K562 (cell line): ENCODE measurements at regions not wholly inside any gene's neighbourhood (a gene's known extent, or its start where the extent isn't known, plus 50 kb on each side); places are given as distances from the start of the nearest gene placed in this dataset.

Experiments
- ATAC-seq: fragments of 200-7000 bp; cut with Tn5 transposase; 3 replicates; pipeline ENCODE4 v1.9.1; 2020; ENCODE audit warnings: moderate library complexity
- BruUV-seq: library from RNA; stranded (reverse); fragments of 400-500 nt; replicated peaks from 2 replicates; lab custom pipeline; 2021; lab: Mats Ljungman, UMichigan
- CTCF ChIA-PET: fragments of 300-600 bp; formaldehyde crosslinking; extraction: SDS; loops from one replicate; lab custom pipeline; 2021; ENCODE audit warnings: low intra/inter-chr PET ratio; lab: Yijun Ruan, JAX
- POLR2A ChIA-PET: fragments of 300-600, 350-650 bp; sonication (Branson Sonifier 250); formaldehyde crosslinking; extraction: SDS; loops from one replicate; lab custom pipeline; 2021; ENCODE audit warnings: antibody characterized with exemption, inconsistent platforms; lab: Yijun Ruan, JAX
- DNase-seq, 4 experiments: peaks; one replicate each; pipeline versions ENCODE4 v3.0.0 to v3.0.0-alpha.2; 2011 to 2018; ENCODE audit warnings: low spot score in 3 of 4, mixed read lengths in 3 of 4; ENCODE audit errors: extremely low read depth in 1 of 4
- FAIRE-seq: peaks from 2 replicates; lab custom pipeline; 2011; peaks lifted over from hg19 to GRCh38; lab: Jason Lieb, UNC
- H2AFZ ChIP-seq: 2 replicates; pipeline ENCODE4 v1.6.0; 2011; ENCODE audit warnings: low read depth, low read length, control low read depth, inconsistent platforms
- H3K27ac ChIP-seq: fragments of 200-600 bp; 3 replicates; pipeline ENCODE4 v1.8.0; 2011; ENCODE audit warnings: low read depth, mild to moderate bottlenecking, control low read depth, inconsistent platforms, low read length, moderate library complexity, mixed read lengths; ENCODE audit errors: extremely low read depth
- H3K27me3 ChIP-seq, 2 experiments: fragments of 300-600 bp in 1 of 2; 2 replicates in 1 of 2; 3 replicates in 1 of 2; pipeline versions ENCODE4 v1.6.0 to v1.8.0; 2011; ENCODE audit warnings: inconsistent platforms in 2 of 2, low read length in 2 of 2, mild to moderate bottlenecking in 1 of 2, mixed read lengths in 1 of 2, moderate library complexity in 1 of 2; ENCODE audit not compliant: control insufficient read depth in 2 of 2, insufficient read depth in 2 of 2
- H3K36me3 ChIP-seq: fragments of 300-600 bp; 3 replicates; pipeline ENCODE4 v1.8.0; 2011; ENCODE audit warnings: mild to moderate bottlenecking, low read length, inconsistent platforms; ENCODE audit not compliant: control insufficient read depth, insufficient read depth
- H3K4me1 ChIP-seq, 2 experiments: fragments of 200-600 bp in 1 of 2; replicated peaks in 1 of 2; 2 replicates in 1 of 2; 3 replicates in 1 of 2; pipeline versions ENCODE4 v1.5.1 to v1.8.0; 2011; ENCODE audit warnings: inconsistent platforms in 2 of 2, low read length in 2 of 2, mild to moderate bottlenecking in 1 of 2, mixed read lengths in 1 of 2, moderate library complexity in 1 of 2; ENCODE audit not compliant: control insufficient read depth in 2 of 2, insufficient read depth in 2 of 2
- H3K4me2 ChIP-seq: 2 replicates; pipeline ENCODE4 v1.6.1; 2011; ENCODE audit warnings: low read length, control low read depth, inconsistent platforms, mixed read lengths; ENCODE audit not compliant: insufficient read depth
- H3K4me3 ChIP-seq: fragments of 200-600 bp; sonication (generic), shearing (Covaris generic); 2 replicates; pipeline ENCODE4 v1.5.1; 2016; ENCODE audit warnings: control low read depth, inconsistent platforms
- H3K79me2 ChIP-seq: fragments of 200-600 bp; 3 replicates; pipeline ENCODE4 v1.8.0; 2011; ENCODE audit warnings: low read length, inconsistent platforms; ENCODE audit not compliant: control insufficient read depth, insufficient read depth
- H3K9ac ChIP-seq, 2 experiments: 2 replicates each; pipeline versions ENCODE4 v1.6.0 to v1.6.1; 2011; ENCODE audit warnings: low read depth in 2 of 2, low read length in 2 of 2, control low read depth in 1 of 2, inconsistent platforms in 1 of 2, mild to moderate bottlenecking in 1 of 2, mixed read lengths in 1 of 2; ENCODE audit not compliant: insufficient read depth in 1 of 2
- H3K9me1 ChIP-seq: one replicate; pipeline ENCODE4 v1.6.0; 2011; ENCODE audit warnings: inconsistent platforms, mild to moderate bottlenecking, low read length, moderate library complexity; ENCODE audit not compliant: control insufficient read depth, insufficient read depth
- H3K9me3 ChIP-seq: replicated peaks from 2 replicates; pipeline ENCODE4 v1.5.1; 2011; ENCODE audit warnings: low read depth, low read length, inconsistent platforms; ENCODE audit not compliant: control insufficient read depth, insufficient read depth
- H4K20me1 ChIP-seq: replicated peaks from 2 replicates; pipeline ENCODE4 v1.6.1; 2011; ENCODE audit warnings: low read length, inconsistent platforms, mixed read lengths; ENCODE audit not compliant: control insufficient read depth, insufficient read depth
- ARID2 ChIP-seq: fragments of 450-650 bp; IDR thresholded peaks from 2 replicates; pipeline ENCODE4 v1.6.1; 2017; ENCODE audit warnings: antibody characterized with exemption, mild to moderate bottlenecking
- HES1 ChIP-seq: fragments of 450-650 bp; IDR thresholded peaks from 2 replicates; pipeline ENCODE4 v1.6.1; 2016; ENCODE audit warnings: low read depth, mild to moderate bottlenecking, moderate library complexity
- KAT2B ChIP-seq: IDR thresholded peaks from one replicate; pipeline ENCODE4 v1.6.1; 2012; ENCODE audit warnings: low read depth, mild to moderate bottlenecking, control low read depth, inconsistent platforms, low read length, moderate library complexity
- TAF15 ChIP-seq: fragments of 200-400 bp; formaldehyde crosslinking; IDR thresholded peaks from 2 replicates; pipeline ENCODE4 v1.6.1; 2017; ENCODE audit warnings: mild to moderate bottlenecking, low read depth, low read length, moderate library complexity
- ZNF766 ChIP-seq: fragments of 200-800 bp; sonication (Bioruptor generic); conservative IDR thresholded peaks from 2 replicates; pipeline ENCODE4 v1.6.1; 2016; ENCODE audit warnings: missing genetic modification characterization, missing compliant biosample characterization
- ZZZ3 ChIP-seq: fragments of 450-650 bp; IDR thresholded peaks from 2 replicates; pipeline ENCODE4 v1.6.1; 2016; ENCODE audit warnings: antibody characterized with exemption, mild to moderate bottlenecking, moderate library complexity
- WGBS: fragments of 100-300 bp; shearing (Covaris generic); methylation state at CpG from one replicate; pipeline ENCODE4 v1.1.6; 2016; ENCODE audit warnings: low coverage, mixed read lengths; ENCODE audit not compliant: insufficient coverage; ENCODE audit errors: missing lambda C conversion rate; 5-methylcytosine and 5-hydroxymethylcytosine counted together
- in situ Hi-C: fragments of 300-500 bp; cut with MboI; formaldehyde crosslinking; loops from 4 replicates; pipeline ENCODE4 v1.15.0; 2018; ENCODE audit warnings: inconsistent platforms, mixed read lengths
- intact Hi-C: fragments of 100-400 bp; cut with micrococcal nuclease; formaldehyde crosslinking; loops from 2 replicates; pipeline ENCODE4 v1.14.2; 2022

DNA sequence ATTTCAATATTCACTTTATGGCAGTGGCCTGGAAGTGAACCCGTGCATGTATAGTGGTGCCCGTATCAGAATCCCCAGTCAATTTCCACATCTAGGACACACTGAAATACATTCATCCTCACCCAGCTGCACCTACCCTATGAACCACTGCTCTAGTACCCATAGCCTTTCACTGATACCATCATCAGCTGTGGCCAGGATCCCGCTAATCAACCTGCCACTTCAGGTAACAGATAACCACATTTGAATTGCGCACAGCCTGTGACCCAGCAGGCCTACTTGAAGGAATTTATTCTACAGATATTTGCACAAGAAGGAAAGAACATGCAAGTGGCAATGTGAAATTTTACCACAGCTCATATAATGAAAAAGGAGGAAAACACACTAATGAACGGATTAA lies 161.0 kb upstream of the CCDC54 start:
- no peak for DNase-seq
- Histone ChIP-seq H3K27ac (no peak overlapping the region), H3K4me2 (no peak overlapping the region), H3K79me2 (no peaks in the 10 kb centered on the region), H3K9me3 (no peaks in the 10 kb centered on the region; the same call in 1 of the 2 replicates), H3K4me1 (no peaks in the 10 kb centered on the region), H3K9me1 (no peaks in the 10 kb centered on the region), H3K4me3 (no peak overlapping the region), H4K20me1 (no peaks in the 10 kb centered on the region), H3K9ac (no peak overlapping the region), H3K27me3 (no peaks in the 10 kb centered on the region), H3K36me3 (no peaks in the 10 kb centered on the region), H2AFZ (no peak overlapping the region)
- no peak for TF ChIP-seq ZNF766 (CRISPR knock-in tag)
- no peak for TF ChIP-seq HES1
- no peak for TF ChIP-seq KAT2B
- POLR2A ChIA-PET: no interaction called here
- intact Hi-C loops (no loop called here), in situ Hi-C loops (no loop called here)
- BruUV-seq: no TSS peak
- no peak for FAIRE-seq
- CTCF ChIA-PET: no interaction called here
- ATAC-seq: no peak
- 0% methylated on average over 4 of the region's 5 CpGs for WGBS

DNA sequence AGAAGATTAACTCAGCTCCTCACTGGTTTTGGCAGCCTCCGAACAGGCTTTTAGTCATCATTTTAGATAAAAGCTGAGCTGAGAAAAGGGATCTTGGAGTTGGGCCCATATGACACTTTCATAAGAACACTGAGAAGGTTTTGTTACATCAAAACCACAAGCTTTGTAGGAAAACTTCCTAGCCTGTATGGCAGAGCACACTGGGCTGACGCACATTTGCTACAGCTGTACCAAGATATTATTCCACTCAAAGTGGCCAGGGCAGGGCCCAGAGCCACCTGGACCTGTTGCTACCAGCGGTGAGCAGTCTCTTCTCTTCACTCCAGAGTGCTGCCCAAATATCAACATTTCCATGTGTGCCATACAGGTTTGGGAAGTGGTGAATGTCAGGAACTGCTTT lies 160.5 kb upstream of the CCDC54 start:
- H4K20me1 ChIP-seq: no peaks in the 10 kb centered on the region
- in situ Hi-C loops (no loop called here), intact Hi-C loops (no loop called here)
- ATAC-seq: no peak
- no peaks in the 10 kb centered on the region; the same call in 1 of the 2 replicates for H3K9me3 ChIP-seq
- H3K4me2 ChIP-seq: no peak overlapping the region
- H3K36me3 ChIP-seq: no peaks in the 10 kb centered on the region
- DNase-seq: no peak
- H3K4me1 ChIP-seq: no peaks in the 10 kb centered on the region
- no peak for FAIRE-seq
- no peaks in the 10 kb centered on the region for H3K79me2 ChIP-seq
- H3K4me3 ChIP-seq: no peak overlapping the region
- no peak overlapping the region for H3K27ac ChIP-seq
- no peak overlapping the region for H2AFZ ChIP-seq
- H3K9me1 ChIP-seq: no peaks in the 10 kb centered on the region
- ChIA-PET POLR2A (no interaction called here), CTCF (no interaction called here)
- no peaks in the 10 kb centered on the region for H3K27me3 ChIP-seq
- no peak for TF ChIP-seq TAF15
- TF ChIP-seq ZZZ3: no peak
- TF ChIP-seq ARID2: no peak
- BruUV-seq: no TSS peak
- 0% methylated on average over 3 of the region's 3 CpGs for WGBS
- no peak overlapping the region for H3K9ac ChIP-seq
